ENCODE measurements at regions not wholly inside any gene's neighbourhood (a gene's known extent, or its start where the extent isn't known, plus 50 kb on each side); places are given as distances from the start of the nearest gene placed in this dataset.

DNA sequence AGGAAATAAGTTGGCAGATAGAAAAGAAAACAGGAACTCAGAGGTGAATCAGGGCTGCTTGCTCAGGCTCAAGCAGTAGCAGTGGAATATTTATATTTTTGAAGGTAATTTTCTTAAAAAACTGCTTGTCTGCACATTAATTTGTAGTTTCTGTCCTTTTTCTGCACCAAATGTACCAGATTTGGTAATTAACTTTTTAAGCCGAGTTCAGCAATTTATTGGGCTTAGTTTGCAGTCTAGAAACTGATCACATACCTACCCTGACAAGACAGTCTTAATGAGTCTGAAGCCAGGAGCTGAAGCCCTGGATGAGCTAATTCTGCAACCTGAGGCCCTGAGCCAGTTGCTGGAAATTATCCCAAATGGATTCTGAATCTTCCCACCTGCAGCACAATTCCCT, 647.0 kb downstream of the TDRD15 start:
- no peak for DNase-seq (ENCODE audit: low read depth)

DNA sequence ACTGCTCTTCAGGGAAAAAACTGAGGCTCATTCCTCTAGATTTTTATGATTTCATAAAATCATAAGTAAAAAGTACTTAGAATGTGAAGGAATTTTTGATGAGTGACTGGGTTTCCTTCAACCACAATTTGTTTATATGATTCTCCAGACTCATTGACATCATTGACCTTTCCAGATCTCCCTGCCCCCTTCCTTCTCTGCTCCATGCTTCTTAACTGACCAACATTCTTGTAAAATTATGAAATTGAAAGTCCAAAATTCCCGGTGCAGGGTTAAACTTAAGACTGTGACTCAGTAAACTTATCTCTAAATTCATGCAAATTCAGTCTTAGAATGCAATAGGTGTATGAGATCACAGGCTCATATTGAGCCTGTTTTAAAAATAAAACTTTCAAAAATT, 648.9 kb downstream of the TDRD15 start:
- peak; percentile 7 for DNase-seq (ENCODE audit: low read depth)

DNA sequence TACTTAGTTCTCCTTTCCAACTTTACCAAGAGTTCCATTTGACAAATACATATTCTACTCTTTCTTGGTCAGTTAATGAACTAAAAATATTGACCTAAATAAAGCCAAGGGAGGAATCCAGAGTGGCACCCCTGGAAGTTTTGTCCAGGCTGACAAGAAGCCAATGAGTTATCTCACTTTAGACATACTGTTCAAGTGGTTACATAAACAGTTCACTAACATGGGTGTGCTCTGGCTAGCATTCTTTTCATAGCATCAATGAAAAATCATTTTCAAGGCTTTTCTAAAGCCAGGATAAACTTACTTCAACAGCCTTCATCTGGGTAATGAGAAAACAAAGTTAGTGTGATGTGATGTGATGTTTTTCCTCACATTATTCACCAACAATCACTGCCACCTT, 649.4 kb downstream of the TDRD15 start:
- no peak for DNase-seq (ENCODE audit: low read depth)

DNA sequence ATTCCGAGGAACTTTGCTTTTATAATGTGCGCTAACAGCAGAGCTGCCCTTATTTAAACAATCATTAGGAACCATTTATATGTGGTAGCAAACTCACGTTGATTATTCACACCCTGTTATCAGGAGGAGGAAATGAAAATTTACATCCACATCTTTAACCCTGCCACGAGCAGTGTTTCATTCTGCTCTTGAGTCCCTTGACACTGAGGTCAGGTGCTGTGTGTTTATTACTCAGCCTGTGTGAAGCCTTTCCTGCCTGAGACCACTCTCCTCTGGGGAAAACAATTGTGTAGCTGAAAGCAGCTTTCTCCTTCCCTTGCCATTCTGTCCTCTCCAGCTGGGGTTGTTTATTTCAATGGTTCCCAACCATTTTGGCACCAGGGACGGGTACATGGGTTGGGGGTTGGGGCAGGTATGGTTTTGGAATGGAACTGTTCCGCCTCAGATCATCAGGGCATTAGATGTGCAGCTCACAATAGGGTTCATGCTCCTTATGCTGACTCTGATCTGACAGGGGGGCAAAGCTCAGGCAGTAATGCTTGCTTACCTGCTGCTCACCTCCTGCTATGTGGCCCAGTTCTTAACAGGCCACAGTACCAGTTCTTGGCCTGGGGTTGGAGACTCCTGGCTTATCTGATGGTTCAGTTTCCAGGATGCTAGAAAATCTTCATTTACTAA, 651.1 kb downstream of the TDRD15 start:
- DNase-seq (ENCODE audit: low read depth) = no peak

DNA sequence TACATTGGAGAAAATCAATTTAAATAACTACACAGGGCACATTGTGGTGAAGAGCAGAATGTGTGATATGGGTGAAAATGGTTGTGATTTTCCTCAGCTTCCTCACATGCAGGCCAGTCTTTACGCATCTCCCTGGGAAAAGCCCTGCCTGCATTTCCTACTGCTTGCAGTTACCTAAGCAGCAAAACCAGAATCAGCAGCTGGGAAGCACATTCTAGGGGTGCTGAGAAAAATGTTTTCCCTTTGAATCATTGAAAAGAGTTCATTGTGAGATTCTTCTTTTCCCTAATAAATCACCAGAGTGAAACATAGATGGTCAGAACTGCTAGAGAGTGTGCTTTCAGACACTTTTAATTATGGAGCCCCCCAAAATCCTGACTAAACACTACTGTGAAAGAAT, 656.0 kb downstream of the TDRD15 start:
- DNase-seq (ENCODE audit: low read depth) = no peak

DNA sequence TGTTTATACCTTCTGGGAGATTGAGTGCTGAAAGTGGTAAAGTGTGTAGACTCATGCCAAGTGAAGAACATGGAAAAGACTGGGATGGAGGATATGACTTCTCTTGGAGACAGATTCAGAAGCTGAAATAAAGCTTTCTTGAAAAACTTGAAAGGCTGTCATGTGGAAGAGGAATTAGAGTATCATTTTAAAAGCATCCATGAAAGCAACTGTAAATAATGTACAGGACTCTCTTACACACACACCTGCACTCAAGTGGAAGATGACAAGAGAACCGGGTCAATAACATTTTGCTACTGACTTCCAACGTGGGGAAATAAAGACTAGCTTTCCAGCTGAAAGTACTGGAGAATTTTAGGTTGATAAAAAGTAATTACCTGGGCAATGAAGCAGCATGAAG, 658.2 kb downstream of the TDRD15 start:
- DNase-seq (ENCODE audit: low read depth) = no peak

DNA sequence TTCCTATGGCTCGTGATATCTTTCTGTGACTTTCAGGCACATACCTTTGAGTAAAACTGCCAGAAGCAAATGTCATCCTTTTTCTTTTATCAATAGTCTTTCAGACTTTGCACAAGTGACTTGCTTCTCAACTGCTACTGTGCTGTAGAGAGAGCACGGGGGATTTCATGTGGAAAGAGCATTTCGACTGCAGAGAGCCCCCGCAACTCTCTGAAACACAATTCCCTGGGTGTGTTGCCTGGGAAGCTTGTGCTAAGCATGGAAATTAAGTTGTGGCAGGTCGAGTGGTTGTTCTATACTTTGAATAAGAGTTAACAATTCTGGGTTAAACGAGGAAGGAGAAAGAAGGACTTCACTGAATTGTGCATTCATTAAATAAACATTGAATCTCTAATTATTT, 659.1 kb downstream of the TDRD15 start:
- no peak for DNase-seq (ENCODE audit: low read depth)

DNA sequence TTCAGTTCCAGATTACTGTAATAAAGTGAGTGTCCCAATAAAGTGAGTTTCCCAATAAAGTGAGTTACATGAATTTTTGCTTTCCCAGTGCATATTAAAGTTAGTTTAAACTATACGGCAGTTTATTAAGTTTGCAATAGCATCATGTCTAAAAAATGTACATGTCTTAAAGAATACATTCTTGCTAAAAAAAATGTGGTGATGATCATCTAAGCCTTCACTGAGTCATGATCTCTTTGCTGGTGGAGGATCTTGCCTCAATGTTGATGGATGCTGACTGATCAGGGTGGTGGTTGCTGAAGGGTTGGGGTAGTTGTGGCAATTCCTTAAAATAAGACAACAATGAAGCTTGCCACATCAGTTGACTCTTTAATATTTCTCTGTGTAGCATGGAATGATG, 664.2 kb downstream of the TDRD15 start:
- DNase-seq (ENCODE audit: low read depth) = no peak

DNA sequence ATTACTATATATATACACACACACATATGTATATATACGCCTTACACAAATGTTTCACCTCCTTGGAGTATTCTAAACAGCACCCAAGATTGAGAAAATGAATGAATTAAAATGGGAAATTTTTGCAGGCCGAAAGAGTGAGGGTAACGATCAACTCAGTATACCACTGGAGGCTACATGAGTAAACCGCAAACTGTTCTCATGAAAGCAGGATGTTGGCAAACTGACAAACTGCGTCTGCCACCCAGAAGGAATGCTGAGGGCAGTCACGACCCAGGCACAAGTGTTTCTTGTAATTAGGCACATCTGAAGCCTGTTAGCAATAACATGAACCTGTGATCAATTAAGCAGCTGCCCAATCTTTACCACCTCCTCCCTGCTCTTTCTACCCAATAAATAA, 666.5 kb downstream of the TDRD15 start:
- peak; percentile 11 for DNase-seq (ENCODE audit: low read depth)

DNA sequence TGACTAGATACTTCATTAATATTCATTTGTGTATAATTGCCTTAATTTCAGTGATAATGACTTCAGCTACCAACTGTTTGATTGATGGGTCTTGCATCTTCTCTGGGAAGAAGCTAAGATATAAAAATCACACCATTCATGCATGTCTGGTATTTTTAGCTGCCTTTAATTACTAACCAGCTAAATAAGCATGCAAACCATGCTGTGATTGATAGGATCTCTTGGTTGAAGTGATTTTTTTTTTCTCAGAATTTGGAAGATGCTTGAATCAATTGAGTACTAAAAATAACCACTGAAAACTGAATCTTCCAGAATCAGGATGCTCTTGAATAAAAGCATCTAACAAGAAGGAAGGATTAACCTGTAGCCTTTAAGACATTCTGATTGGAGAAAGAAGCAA, 668.8 kb downstream of the TDRD15 start:
- no peak for DNase-seq (ENCODE audit: low read depth)

DNA sequence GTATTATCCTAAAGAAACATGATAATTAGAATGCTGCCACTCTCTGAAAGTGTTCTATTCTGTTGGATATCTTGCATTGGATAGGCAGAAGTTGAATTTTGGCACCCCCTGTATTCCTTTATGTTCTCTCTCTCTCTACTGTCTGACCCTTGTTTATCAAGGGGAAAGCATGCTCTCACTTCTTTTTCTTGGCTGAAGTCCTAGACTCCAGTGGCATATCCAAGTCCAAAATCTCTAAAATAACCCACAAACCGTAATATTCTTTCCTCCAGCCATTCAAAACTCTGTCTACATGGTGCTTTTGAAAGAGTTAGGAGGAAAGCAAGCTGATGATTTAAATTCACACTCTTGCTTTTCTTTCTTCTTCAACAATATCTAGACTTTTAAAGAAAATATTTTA, 669.7 kb downstream of the TDRD15 start:
- DNase-seq (ENCODE audit: low read depth) = no peak

DNA sequence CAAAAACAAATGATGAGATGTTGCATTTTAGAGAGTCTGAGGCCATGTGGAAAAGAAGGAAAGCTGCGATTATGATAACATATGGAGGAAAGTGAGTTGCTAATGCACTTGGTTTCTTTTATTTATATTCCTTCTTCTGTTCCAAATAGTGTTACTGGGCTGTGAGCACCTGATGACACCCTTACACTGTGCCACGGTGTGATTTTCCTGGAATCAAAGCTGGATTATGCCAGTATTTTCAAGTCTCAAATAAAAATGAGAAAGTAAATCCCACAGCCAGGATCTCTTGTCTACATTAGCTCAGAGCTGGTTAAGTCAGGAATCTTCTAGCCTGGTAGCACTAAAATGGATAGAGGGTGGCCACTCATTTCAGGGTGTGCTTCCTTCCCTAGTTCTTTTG, 670.8 kb downstream of the TDRD15 start:
- no peak for DNase-seq (ENCODE audit: low read depth)

DNA sequence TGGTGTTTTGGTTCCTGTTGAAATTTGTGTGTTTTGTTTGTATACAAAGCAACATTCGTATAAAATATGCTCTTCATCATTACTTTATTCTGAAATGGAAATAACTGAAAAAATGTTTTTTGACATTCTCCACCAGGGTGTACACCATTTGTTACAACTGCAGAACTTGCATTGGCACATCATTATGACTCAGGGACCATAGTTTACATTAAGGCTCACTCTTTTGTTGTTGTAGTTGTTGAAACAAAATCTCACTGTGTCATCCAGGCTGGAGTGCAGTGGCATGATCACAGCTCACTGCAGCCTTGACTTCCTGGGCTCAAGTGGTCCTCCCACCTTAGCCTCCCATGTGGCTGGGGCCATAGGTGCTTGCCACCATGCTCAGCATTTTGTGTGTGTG, 676.6 kb downstream of the TDRD15 start:
- DNase-seq (ENCODE audit: low read depth) = no peak

DNA sequence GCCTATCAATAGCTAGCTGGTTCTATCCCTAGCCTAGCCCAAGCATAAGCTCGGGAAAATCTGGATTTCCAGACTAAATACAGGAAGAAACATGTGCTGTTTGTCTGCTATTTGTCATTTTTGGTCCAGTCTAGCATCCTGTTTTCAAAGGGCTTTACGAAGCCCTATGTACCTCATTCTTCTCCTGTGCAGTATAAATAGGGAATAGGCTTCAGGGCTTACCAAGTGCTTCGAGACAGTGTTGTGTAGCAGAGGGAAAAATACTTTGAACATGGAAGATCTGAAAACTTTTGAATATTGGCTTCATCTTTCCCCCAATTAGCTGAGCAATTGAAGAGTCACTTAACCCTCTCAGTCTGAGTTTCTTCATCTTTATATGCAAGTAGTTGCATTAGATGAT, 679.8 kb downstream of the TDRD15 start:
- DNase-seq (ENCODE audit: low read depth) = no peak

DNA sequence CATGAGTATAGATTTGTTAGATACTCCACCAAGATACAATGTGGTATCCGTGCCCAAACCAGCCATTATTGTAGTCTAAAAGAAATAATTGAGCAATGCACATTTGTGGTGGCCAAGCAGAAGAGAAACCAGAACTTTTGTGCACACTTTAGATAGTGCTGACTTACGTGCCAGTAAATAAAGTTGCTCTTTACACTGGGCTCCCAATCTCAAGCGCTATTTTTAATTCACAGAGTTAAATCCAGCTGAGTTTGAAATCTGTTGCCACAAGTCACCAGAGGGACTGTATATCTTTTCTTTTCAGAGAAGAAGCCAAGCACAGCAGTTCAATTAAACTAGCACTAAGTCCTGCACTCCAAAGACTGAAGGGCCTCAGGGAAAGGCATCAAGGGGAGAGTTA, 680.4 kb downstream of the TDRD15 start:
- DNase-seq (ENCODE audit: low read depth) = no peak

DNA sequence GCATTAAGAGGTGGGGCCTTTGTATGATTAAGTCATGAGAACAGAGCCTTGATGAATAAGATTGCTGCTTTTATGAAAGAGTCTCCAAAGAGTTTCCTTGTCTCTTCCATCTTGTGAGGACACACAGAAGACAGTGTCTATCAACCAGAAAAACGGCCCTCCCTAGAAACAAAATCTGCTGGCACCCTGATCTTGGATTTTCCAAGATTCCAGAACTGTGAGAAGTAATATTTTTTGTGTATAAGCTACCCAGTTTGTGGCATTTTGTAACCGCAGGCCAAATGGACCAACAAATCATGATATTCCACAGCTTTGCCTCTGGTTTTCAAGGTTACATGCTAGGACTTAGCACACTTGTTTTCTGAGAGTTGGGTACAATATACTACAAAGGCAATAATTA, 687.8 kb downstream of the TDRD15 start:
- no peak for DNase-seq (ENCODE audit: low read depth)

DNA sequence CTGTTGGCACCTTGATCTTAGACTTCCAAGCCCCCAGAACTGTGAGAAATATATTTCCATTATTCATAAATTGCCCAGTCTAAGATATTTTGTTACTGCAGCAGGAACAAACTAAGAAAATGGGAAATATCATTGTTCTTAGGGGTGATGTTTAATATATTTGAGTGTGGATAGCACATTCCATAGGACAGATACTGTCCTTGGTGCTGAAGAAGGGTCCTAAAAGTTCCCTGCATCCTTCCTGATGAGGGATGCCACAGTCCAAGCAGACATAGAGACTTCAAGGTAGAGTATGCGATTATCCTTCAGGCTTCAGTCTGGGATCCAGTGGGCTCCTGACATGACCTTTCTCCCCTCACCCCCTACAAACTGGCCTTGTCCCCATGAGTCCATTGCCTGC, 689.0 kb downstream of the TDRD15 start:
- DNase-seq (ENCODE audit: low read depth) = peak; percentile 9

DNA sequence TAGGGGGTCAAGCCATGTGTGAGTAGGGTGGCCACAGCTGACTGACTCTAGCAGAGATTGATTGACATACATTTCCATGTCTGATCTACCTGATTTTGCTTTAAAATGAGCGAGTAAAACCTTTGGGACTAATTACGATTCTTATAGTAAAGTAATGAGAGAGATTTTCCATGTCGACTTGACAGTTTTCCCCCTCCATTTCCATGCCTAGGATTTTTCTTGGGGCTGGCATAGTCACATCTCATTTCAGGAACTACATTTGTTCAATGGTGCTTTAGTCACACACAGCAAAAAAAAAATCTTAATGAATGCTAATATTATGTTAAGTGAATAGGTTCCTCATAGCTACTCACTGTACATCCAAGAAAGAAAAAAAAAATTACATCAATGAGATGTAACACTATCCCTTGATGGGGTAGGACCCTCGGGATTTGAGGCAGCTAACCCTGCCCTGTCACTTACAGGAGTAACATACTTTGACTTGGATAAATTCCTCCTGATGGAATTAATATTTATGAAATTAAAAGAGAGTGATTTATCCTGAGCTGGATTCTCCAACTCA, 690.9 kb downstream of the TDRD15 start:
- DNase-seq (ENCODE audit: low read depth) = no peak

DNA sequence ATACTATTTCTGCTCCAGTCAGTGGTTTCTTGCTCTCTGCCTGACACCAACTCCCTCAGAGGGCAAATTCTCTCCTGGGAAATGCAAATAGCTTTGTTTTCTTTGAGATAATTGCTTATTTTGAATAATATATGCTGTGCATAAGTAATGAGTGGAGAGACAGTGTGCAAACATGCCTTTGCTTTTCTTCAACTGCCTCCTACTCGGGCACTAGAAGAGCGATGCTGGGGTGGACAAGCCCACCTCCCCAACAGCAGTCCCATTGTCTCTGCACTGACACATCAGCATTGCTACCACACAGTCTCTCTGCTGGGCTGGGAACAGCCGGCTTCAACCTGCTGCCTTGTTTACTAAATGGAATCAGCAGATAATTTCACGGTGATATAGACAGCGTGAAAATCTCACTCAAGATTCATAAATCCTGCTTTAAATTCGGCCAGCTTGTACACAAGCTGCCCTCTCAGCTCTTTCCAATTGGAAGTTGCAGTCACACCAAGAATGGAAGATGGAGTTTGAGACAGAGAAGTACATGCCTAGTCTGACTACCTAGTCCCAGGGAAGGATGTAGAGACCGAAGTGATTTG, 694.5 kb downstream of the TDRD15 start:
- no peak for DNase-seq (ENCODE audit: low read depth)

DNA sequence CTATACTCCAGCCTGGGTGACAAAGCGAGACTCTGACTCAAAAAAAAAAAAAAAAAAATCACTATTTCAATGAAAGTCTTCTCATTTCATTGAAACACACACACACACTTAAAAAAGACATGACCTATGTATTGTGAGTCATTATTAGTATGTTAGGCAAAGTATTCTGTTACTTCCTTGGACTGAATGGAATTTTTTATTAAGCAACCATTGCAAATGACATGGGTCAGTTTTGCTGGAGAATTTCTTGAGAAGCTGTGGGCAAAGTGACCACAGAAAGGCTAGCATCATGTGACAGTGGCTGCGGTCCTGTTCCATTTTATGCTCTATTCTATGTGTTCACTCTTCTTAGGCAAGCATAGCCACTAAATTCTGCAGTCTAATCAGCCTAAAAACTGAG, 695.7 kb downstream of the TDRD15 start:
- peak; percentile 52 for DNase-seq (ENCODE audit: low read depth)

DNA sequence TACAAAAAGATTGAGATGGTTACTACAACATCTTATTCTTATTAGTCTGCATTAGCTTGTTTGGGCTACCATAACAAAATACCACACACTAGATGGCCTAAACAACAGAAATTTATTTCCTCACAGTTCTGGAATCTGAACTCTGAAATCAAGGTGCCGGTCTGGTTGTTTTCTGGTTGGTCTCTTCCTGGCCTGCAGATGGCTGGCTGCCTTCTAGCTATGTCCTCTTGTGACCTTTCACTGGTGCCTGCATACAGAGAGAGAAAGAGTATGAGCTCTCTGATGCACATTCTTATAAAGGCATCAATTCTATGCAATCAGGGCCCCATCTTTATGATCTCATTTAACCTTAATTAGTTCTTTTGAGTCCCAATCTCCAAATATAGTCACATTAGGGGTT, 696.5 kb downstream of the TDRD15 start:
- no peak for DNase-seq (ENCODE audit: low read depth)

DNA sequence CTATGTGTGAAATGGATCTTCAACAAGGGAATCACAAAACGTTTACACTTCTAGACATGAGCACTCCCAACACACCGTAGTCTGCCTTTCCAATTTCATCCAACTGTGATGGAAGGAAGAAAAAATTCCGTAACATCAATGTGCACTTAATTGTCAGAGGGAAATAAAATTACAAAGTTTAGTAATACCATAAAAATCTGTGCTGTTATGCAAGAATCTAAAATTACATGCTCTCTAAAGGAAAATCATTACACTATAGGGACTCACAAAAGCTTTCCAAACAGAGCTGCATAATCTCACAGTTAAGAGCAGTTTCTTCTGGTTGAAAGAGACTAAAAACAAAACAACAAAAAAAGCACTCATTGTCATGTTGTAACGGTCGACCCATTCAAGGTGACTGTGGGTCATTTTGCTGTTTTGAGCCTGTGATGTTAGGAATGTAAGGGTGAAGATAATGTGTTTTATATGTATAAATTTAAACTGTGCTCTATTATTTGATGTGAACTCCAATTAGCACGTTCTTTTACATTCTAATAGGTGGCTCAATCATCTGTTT, 698.0 kb downstream of the TDRD15 start:
- no peak for DNase-seq (ENCODE audit: low read depth)

DNA sequence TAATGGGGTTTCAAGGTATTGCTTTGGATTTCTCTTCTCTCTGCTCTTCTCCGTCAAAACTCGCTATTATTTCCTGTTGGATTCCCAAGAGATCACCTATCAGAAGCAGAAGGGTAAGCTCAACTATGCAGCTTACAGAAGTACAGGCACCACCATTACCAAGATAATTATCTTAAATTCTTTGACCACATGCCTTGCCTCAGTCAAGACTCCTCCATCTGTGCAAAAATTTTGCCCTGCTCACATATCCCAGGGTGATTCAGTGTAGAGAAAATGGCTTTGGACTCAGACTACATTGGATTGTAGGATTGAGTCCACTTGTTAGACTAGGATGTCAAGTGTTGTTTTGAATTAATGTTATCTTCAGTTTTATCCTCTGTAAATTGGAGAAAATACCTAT, 698.7 kb downstream of the TDRD15 start:
- no peak for DNase-seq (ENCODE audit: low read depth)
